Epithelial cell of esophagus (primary cell): ENCODE measurements at regions not wholly inside any gene's neighbourhood (a gene's known extent, or its start where the extent isn't known, plus 50 kb on each side); places are given as distances from the start of the nearest gene placed in this dataset.
A peak's percentile ranks its signal among the peaks of the same experiment; 100 is the strongest.

Source experiments
- DNase-seq: peaks from one replicate; pipeline ENCODE4 v3.0.0; 2010; ENCODE audit warnings: low read depth
- H3K4me3 ChIP-seq: 2 replicates; pipeline ENCODE4 v1.5.1; 2011; ENCODE audit warnings: mild to moderate bottlenecking, low read length, control low read depth
- TF ChIP-seq, protein P1 (sequence below): IDR thresholded peaks from 2 replicates; pipeline ENCODE4 v1.5.1; 2011; ENCODE audit warnings: low read depth, mild to moderate bottlenecking, low read length, control low read depth, inconsistent platforms; ENCODE audit not compliant: insufficient read depth; ENCODE audit errors: missing control alignments

DNA sequence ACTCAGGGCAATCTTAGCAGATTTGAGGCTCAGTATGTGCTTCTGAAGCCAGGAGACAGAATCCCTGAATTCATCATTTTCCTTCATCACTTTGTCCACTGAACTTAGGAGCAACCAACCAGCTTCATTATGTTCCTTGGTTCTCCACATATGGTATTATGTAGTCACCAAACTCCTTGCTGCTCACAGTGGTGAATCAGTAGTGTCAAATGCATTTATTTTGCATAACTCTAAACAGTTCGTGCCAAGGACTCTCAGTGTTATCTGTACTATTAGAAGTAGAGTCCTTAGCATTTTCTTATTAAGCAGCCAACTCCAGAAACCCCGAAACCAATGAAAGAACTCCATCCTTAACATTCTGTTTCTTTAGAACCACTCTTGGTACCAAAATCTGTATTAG is 466.9 kb upstream of the RGS6 start:
- no peak overlapping the region for H3K4me3 ChIP-seq
- DNase-seq, result no peak
- TF ChIP-seq, protein P1, sequence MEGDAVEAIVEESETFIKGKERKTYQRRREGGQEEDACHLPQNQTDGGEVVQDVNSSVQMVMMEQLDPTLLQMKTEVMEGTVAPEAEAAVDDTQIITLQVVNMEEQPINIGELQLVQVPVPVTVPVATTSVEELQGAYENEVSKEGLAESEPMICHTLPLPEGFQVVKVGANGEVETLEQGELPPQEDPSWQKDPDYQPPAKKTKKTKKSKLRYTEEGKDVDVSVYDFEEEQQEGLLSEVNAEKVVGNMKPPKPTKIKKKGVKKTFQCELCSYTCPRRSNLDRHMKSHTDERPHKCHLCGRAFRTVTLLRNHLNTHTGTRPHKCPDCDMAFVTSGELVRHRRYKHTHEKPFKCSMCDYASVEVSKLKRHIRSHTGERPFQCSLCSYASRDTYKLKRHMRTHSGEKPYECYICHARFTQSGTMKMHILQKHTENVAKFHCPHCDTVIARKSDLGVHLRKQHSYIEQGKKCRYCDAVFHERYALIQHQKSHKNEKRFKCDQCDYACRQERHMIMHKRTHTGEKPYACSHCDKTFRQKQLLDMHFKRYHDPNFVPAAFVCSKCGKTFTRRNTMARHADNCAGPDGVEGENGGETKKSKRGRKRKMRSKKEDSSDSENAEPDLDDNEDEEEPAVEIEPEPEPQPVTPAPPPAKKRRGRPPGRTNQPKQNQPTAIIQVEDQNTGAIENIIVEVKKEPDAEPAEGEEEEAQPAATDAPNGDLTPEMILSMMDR, result no peak

- TF ChIP-seq, protein P1, result no peak
- no peak overlapping the region for H3K4me3 ChIP-seq
- no peak for DNase-seq
These were observed 466.0 kb upstream of the RGS6 start for GRCh38 chr14:71466251-71466650.

GRCh38 chr14:71466946-71467345 is 465.3 kb upstream of the RGS6 start:
- H3K4me3 ChIP-seq, result no peak overlapping the region
- TF ChIP-seq, protein P1, result no peak
- no peak for DNase-seq

- no peak overlapping the region for H3K4me3 ChIP-seq
- TF ChIP-seq, protein P1, result no peak
- peak; percentile 26 for DNase-seq
These were observed 464.8 kb upstream of the RGS6 start for GRCh38 chr14:71467361-71467811.

DNA sequence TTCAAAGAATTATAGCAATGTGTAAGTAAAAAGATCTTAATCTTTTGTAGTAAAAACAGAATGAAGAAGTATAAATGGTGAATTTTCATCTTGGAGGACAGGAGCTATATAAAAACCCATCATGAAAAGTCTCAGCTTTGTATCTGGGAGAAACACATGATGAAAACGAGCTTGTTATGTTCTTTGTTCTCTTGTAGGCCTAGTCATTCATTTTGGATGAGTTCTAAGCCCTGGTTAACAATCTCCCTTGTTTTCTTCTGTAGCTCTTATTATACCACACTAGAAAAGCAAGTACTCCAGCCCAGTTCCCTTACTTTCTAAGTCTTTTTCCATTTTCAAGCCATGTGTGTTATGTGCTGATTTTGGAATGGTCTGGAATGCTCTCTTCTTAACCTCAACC is 463.5 kb upstream of the RGS6 start:
- H3K4me3 ChIP-seq, result no peak overlapping the region
- DNase-seq, result no peak
- TF ChIP-seq, protein P1, result no peak

DNA sequence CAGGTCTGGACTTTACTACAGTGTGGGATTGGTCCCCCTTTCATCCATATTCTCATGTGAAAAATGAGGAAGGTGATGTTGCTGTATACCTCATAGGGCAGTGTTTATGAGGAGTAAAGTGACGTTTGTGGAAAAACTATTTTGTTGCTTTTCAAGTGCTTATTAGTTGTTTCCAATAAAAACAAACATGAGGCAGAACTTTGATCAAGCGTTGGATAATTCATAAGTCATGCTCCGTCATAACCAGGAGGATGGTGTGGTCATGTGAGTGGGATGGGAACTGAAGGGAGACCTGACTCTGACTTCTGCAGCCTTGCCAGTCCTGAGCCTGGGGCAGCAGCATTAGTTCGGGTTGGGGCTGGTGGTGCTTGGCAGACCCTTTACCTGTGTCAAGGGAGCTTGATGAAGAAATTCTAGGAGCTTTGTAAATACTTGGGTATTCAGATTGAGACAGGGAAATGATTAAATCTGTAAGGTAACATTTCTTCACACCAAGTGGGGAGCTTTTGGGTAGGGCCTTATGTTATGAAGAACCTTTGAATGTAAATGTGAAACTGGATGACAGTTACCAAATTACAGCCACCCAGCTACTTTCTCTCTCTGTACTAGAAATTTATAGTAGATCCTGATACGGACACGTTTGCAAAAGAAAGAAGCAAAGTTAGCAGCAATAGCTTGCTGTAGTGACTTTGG is 462.4 kb upstream of the RGS6 start:
- H3K4me3 ChIP-seq, result no peak overlapping the region
- TF ChIP-seq, protein P1, result no peak
- DNase-seq, result no peak
